ENCODE measurements at regions not wholly inside any gene's neighbourhood (a gene's known extent, or its start where the extent isn't known, plus 50 kb on each side); places are given as distances from the start of the nearest gene placed in this dataset.

DNA sequence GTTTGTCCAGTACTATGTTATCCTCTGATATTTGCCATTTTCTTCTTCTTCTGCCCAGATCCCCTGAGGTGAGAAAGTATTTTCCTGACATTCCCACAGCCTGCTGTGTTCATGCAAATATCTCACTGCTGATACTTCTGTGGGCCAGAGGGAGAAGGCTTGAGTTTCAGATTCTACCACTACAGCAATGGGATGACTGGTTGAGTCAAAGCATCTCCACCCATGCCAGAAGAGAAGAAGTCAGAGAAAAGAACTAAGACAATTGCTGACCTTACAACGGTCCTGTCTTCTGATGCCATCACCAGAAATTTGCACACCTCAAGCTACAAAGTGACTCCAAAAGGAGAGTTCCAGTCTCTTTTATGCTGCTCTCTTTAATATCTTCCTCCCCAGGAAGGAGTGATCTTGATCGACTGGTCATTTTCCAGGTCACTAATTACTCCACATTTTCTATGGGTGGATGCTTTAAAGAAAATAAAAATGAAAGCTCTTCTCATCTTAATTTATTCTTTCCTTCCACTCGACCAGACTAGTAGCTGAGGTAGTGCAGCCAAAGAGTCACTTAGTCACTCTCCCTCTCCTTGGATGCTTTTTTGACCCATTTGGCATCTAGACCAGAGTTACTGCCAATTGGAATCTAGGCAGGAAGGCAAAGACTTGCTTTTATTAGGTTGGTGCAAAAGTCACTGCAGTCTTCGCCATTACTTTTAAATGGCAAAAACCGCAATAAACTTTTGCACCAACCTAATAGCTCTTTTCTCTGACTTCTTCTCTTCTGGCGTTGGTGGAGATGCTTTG, 195.1 kb downstream of the PTPRC start:
- no peaks in the 10 kb centered on the region for H3K27me3 ChIP-seq
- no peak overlapping the region for H3K4me3 ChIP-seq
- no peak overlapping the region for H3K27ac ChIP-seq
- no peaks in the 10 kb centered on the region for H3K9me3 ChIP-seq (ENCODE audit: low read depth)
- DNase-seq (ENCODE audit: low spot score), result no peak
- H3F3A ChIP-seq (ENCODE audit: low read depth), result no peaks in the 10 kb centered on the region
- no peaks in the 10 kb centered on the region for H3K79me2 ChIP-seq (ENCODE audit: low read depth)
- no peak overlapping the region for H3K9ac ChIP-seq
- H3K4me2 ChIP-seq, result no peak overlapping the region
- no peak overlapping the region for H3K27ac Mint-ChIP-seq
- no peak overlapping the region for H3K4me3 Mint-ChIP-seq
- H3K9me3 Mint-ChIP-seq, result no peaks in the 10 kb centered on the region
- no peaks in the 10 kb centered on the region for H3K36me3 ChIP-seq
- TF ChIP-seq, protein P1, sequence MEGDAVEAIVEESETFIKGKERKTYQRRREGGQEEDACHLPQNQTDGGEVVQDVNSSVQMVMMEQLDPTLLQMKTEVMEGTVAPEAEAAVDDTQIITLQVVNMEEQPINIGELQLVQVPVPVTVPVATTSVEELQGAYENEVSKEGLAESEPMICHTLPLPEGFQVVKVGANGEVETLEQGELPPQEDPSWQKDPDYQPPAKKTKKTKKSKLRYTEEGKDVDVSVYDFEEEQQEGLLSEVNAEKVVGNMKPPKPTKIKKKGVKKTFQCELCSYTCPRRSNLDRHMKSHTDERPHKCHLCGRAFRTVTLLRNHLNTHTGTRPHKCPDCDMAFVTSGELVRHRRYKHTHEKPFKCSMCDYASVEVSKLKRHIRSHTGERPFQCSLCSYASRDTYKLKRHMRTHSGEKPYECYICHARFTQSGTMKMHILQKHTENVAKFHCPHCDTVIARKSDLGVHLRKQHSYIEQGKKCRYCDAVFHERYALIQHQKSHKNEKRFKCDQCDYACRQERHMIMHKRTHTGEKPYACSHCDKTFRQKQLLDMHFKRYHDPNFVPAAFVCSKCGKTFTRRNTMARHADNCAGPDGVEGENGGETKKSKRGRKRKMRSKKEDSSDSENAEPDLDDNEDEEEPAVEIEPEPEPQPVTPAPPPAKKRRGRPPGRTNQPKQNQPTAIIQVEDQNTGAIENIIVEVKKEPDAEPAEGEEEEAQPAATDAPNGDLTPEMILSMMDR (IDR thresholded peaks at IDR 0.05), result no peak
- TF ChIP-seq EZH2 (IDR thresholded peaks at IDR 0.05) (no peak), EZH2phosphoT487 (IDR thresholded peaks at IDR 0.05) (no peak)
- no peaks in the 10 kb centered on the region for H3K27me3 Mint-ChIP-seq (ENCODE audit: insufficient read depth, low read depth)
- H3K4me1 ChIP-seq, result no peaks in the 10 kb centered on the region
- H2AFZ ChIP-seq (replicated peaks), result no peak overlapping the region
- no peaks in the 10 kb centered on the region for H4K20me1 ChIP-seq (ENCODE audit: low read depth)
- H3K36me3 Mint-ChIP-seq, result no peaks in the 10 kb centered on the region
- H3K4me1 Mint-ChIP-seq, result peaks cover 11% of the 10 kb centered on the region

DNA sequence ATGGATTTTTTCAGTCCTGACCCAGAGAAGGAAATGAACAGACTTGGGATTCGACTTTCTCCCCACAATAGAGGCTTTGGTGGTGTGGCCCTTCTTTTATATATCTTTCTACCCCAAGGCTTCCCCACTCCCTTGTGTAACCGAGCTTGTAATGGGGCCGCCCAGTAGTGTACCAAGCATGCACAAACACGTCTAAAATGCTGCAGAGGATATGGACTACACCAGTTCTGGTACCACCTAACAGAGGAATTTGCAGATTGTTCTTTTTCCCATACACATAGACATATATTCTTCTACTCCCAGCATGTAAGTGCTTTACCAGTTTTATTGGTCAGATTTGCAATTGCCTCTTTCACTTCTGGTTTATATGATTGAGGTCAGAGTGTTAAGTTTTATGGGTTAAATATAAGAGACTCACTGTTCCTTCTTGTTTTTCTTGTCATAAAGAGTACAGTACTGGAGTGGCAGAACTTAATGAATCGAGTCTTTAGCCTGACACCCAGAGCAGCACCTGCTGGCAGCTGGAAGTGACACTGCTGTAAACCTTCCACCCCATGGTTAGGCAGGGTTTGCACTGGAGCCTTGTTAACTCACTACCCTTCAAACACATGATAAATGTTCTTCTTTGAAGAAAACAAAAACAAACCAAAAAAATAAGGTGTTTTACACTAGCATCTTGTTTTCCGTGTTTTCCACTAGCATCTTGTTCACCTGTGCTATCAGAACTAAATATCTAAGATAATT, 198.6 kb downstream of the PTPRC start:
- Histone ChIP-seq H3K4me1 (no peaks in the 10 kb centered on the region), H4K20me1 (ENCODE audit: low read depth) (no peaks in the 10 kb centered on the region), H3K27ac (no peak overlapping the region), H3K79me2 (ENCODE audit: low read depth) (no peaks in the 10 kb centered on the region), H3K36me3 (no peaks in the 10 kb centered on the region), H3K27me3 (no peaks in the 10 kb centered on the region), H3K4me2 (no peak overlapping the region), H3K4me3 (no peak overlapping the region), H2AFZ (replicated peaks) (no peak overlapping the region), H3K9me3 (ENCODE audit: low read depth) (no peaks in the 10 kb centered on the region), H3F3A (ENCODE audit: low read depth) (no peaks in the 10 kb centered on the region), H3K9ac (no peak overlapping the region)
- Mint-ChIP-seq H3K27me3 (ENCODE audit: insufficient read depth, low read depth) (no peaks in the 10 kb centered on the region), H3K9me3 (no peaks in the 10 kb centered on the region), H3K4me1 (peaks cover 2% of the 10 kb centered on the region), H3K27ac (no peak overlapping the region), H3K36me3 (peaks cover 3% of the 10 kb centered on the region), H3K4me3 (no peak overlapping the region)
- TF ChIP-seq, protein P1 (IDR thresholded peaks at IDR 0.05), result no peak
- TF ChIP-seq EZH2phosphoT487 (IDR thresholded peaks at IDR 0.05) (no peak), EZH2 (IDR thresholded peaks at IDR 0.05) (no peak)
- DNase-seq (ENCODE audit: low spot score), result no peak

DNA sequence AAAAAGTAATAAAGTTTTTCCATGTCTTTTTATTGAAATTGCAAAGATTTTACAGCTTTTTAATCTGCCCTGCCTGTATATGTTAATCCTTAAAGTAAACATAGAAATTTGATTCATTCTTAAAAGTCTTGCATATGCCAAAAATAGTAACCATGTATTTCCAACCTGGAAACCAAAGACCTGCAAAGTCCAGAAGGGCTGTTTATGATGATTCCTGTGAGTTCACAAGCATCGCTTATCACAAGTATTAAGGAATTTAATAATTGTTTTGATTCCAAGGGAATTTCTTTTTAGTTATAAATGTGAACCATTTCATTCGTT, 199.1 kb downstream of the PTPRC start:
- H3K27me3 Mint-ChIP-seq (ENCODE audit: insufficient read depth, low read depth), result no peaks in the 10 kb centered on the region
- Histone ChIP-seq H3K4me2 (no peak overlapping the region), H3K27me3 (no peaks in the 10 kb centered on the region), H3K36me3 (no peaks in the 10 kb centered on the region), H4K20me1 (ENCODE audit: low read depth) (no peaks in the 10 kb centered on the region), H3F3A (ENCODE audit: low read depth) (no peaks in the 10 kb centered on the region), H3K79me2 (ENCODE audit: low read depth) (no peaks in the 10 kb centered on the region), H3K9me3 (ENCODE audit: low read depth) (no peaks in the 10 kb centered on the region), H3K4me1 (no peaks in the 10 kb centered on the region), H2AFZ (replicated peaks) (no peak overlapping the region), H3K27ac (no peak overlapping the region), H3K4me3 (no peak overlapping the region), H3K9ac (no peak overlapping the region)
- TF ChIP-seq EZH2phosphoT487 (IDR thresholded peaks at IDR 0.05), result no peak
- no peak for TF ChIP-seq EZH2 (IDR thresholded peaks at IDR 0.05)
- TF ChIP-seq, protein P1 (IDR thresholded peaks at IDR 0.05), result no peak
- H3K9me3 Mint-ChIP-seq, result no peaks in the 10 kb centered on the region
- no peak overlapping the region for H3K27ac Mint-ChIP-seq
- DNase-seq (ENCODE audit: low spot score), result no peak
- peaks cover 2% of the 10 kb centered on the region for H3K4me1 Mint-ChIP-seq
- no peak overlapping the region for H3K4me3 Mint-ChIP-seq
- H3K36me3 Mint-ChIP-seq, result peaks cover 3% of the 10 kb centered on the region

All from neural progenitor cell (in vitro differentiated cells).